Thyroid gland (tissue), 4 donors: ENCODE measurements at regions not wholly inside any gene's neighbourhood (a gene's known extent, or its start where the extent isn't known, plus 50 kb on each side); places are given as distances from the start of the nearest gene placed in this dataset.

Experiments
- POLR2A ChIP-seq, 2 donors: fragments of 450-650 bp; IDR thresholded peaks; one replicate each; pipeline ENCODE4 v1.6.1; 2017; ENCODE audit warnings: antibody characterized with exemption in 2 of 2, mild to moderate bottlenecking in 2 of 2, moderate library complexity in 1 of 2
- TF ChIP-seq, protein P1 (sequence below), 6 experiments: fragments of 200-600 bp in 3 of 6; fragments of 450-650 bp in 3 of 6; sonication (generic) in 3 of 6; IDR thresholded peaks; one replicate each; pipeline ENCODE4 v1.5.1; 2016 to 2019; ENCODE audit warnings: antibody characterized with exemption in 6 of 6, mild to moderate bottlenecking in 2 of 6, inconsistent platforms in 1 of 6, moderate library complexity in 1 of 6

DNA sequence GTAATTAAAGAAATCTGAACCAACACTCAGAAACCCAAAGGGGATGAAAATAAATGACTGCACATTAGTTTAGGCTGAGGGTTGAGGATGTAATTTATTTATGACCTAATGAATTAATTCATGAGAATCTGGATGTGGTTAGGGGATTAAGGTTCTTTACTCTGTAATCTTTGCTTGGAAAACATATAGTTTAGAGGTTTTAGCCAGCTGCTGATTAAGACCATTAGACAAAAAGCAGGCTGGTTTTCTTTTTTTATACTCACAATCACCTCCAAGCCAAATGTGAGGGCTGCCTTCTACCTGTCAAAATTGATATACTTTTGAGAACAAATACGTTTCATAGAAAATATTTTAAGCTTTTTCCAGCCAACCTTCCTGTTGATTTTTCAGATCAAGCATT lies 2705.8 kb downstream of the PCDH7 start:
- TF ChIP-seq, protein P1, sequence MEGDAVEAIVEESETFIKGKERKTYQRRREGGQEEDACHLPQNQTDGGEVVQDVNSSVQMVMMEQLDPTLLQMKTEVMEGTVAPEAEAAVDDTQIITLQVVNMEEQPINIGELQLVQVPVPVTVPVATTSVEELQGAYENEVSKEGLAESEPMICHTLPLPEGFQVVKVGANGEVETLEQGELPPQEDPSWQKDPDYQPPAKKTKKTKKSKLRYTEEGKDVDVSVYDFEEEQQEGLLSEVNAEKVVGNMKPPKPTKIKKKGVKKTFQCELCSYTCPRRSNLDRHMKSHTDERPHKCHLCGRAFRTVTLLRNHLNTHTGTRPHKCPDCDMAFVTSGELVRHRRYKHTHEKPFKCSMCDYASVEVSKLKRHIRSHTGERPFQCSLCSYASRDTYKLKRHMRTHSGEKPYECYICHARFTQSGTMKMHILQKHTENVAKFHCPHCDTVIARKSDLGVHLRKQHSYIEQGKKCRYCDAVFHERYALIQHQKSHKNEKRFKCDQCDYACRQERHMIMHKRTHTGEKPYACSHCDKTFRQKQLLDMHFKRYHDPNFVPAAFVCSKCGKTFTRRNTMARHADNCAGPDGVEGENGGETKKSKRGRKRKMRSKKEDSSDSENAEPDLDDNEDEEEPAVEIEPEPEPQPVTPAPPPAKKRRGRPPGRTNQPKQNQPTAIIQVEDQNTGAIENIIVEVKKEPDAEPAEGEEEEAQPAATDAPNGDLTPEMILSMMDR (IDR thresholded peaks at IDR 0.05): no peak
- no peak for TF ChIP-seq POLR2A (IDR thresholded peaks at IDR 0.05)
